ENCODE measurements at regions not wholly inside any gene's neighbourhood (a gene's known extent, or its start where the extent isn't known, plus 50 kb on each side); places are given as distances from the start of the nearest gene placed in this dataset.

- H3K36me3 Mint-ChIP-seq = no peaks in the 10 kb centered on the region
- no peak overlapping the region for H3K27ac Mint-ChIP-seq
- TF ChIP-seq CTCF (IDR thresholded peaks at IDR 0.05) (no peak), EZH2phosphoT487 (IDR thresholded peaks at IDR 0.05) (no peak), EZH2 (IDR thresholded peaks at IDR 0.05) (no peak)
- Histone ChIP-seq H2AFZ (replicated peaks) (no peak overlapping the region), H3K36me3 (no peaks in the 10 kb centered on the region), H3K4me1 (peaks cover 20% of the 10 kb centered on the region), H4K20me1 (ENCODE audit: low read depth) (no peaks in the 10 kb centered on the region), H3K79me2 (ENCODE audit: low read depth) (no peaks in the 10 kb centered on the region), H3K27ac (no peak overlapping the region), H3K4me2 (no peak overlapping the region), H3F3A (ENCODE audit: low read depth) (peaks cover 6% of the 10 kb centered on the region), H3K9me3 (ENCODE audit: low read depth) (no peaks in the 10 kb centered on the region), H3K9ac (no peak overlapping the region), H3K4me3 (no peak overlapping the region), H3K27me3 (no peaks in the 10 kb centered on the region)
- no peak overlapping the region for H3K4me3 Mint-ChIP-seq
- peaks cover 6% of the 10 kb centered on the region for H3K27me3 Mint-ChIP-seq (ENCODE audit: insufficient read depth, low read depth)
- no peak for DNase-seq (ENCODE audit: low spot score)
- no peaks in the 10 kb centered on the region for H3K9me3 Mint-ChIP-seq
- H3K4me1 Mint-ChIP-seq = peaks cover 25% of the 10 kb centered on the region
Measured at GRCh38 chr12:92365836-92366235, 220.2 kb upstream of the BTG1 start.

GRCh38 chr12:92365333-92365732 is 219.7 kb upstream of the BTG1 start:
- Histone ChIP-seq H3K36me3 (no peaks in the 10 kb centered on the region), H3K4me2 (peak overlapping the region; percentile 21), H3F3A (ENCODE audit: low read depth) (peaks cover 6% of the 10 kb centered on the region), H3K27ac (no peak overlapping the region), H3K9me3 (ENCODE audit: low read depth) (no peaks in the 10 kb centered on the region), H3K9ac (no peak overlapping the region), H3K4me1 (peaks cover 20% of the 10 kb centered on the region), H3K4me3 (no peak overlapping the region), H3K27me3 (no peaks in the 10 kb centered on the region), H2AFZ (replicated peaks) (no peak overlapping the region), H4K20me1 (ENCODE audit: low read depth) (no peaks in the 10 kb centered on the region), H3K79me2 (ENCODE audit: low read depth) (no peaks in the 10 kb centered on the region)
- H3K27ac Mint-ChIP-seq = no peak overlapping the region
- peaks cover 7% of the 10 kb centered on the region for H3K27me3 Mint-ChIP-seq (ENCODE audit: insufficient read depth, low read depth)
- H3K4me1 Mint-ChIP-seq = peaks cover 25% of the 10 kb centered on the region
- H3K36me3 Mint-ChIP-seq = no peaks in the 10 kb centered on the region
- H3K4me3 Mint-ChIP-seq = no peak overlapping the region
- TF ChIP-seq EZH2phosphoT487 (IDR thresholded peaks at IDR 0.05) (no peak), CTCF (IDR thresholded peaks at IDR 0.05) (no peak), EZH2 (IDR thresholded peaks at IDR 0.05) (no peak)
- no peak for DNase-seq (ENCODE audit: low spot score)
- no peaks in the 10 kb centered on the region for H3K9me3 Mint-ChIP-seq

GRCh38 chr12:92363295-92364146 is 217.9 kb upstream of the BTG1 start:
- Histone ChIP-seq H3K79me2 (ENCODE audit: low read depth) (no peaks in the 10 kb centered on the region), H3K4me1 (peaks cover 20% of the 10 kb centered on the region), H3K27ac (no peak overlapping the region), H3K27me3 (no peaks in the 10 kb centered on the region), H3K9me3 (ENCODE audit: low read depth) (no peaks in the 10 kb centered on the region), H3K4me3 (no peak overlapping the region), H2AFZ (replicated peaks) (peak overlapping the region; percentile 67), H3K9ac (no peak overlapping the region), H3K36me3 (no peaks in the 10 kb centered on the region), H3K4me2 (peak overlapping the region; percentile 37), H3F3A (ENCODE audit: low read depth) (peaks cover 6% of the 10 kb centered on the region), H4K20me1 (ENCODE audit: low read depth) (no peaks in the 10 kb centered on the region)
- peaks cover 7% of the 10 kb centered on the region for H3K27me3 Mint-ChIP-seq (ENCODE audit: insufficient read depth, low read depth)
- H3K9me3 Mint-ChIP-seq = no peaks in the 10 kb centered on the region
- no peak for DNase-seq (ENCODE audit: low spot score)
- peak overlapping the region; percentile 87 for H3K27ac Mint-ChIP-seq
- H3K4me1 Mint-ChIP-seq = peaks cover 25% of the 10 kb centered on the region
- H3K4me3 Mint-ChIP-seq = no peak overlapping the region
- no peak for TF ChIP-seq EZH2 (IDR thresholded peaks at IDR 0.05)
- TF ChIP-seq CTCF (IDR thresholded peaks at IDR 0.05) = no peak
- TF ChIP-seq EZH2phosphoT487 (IDR thresholded peaks at IDR 0.05) = no peak
- H3K36me3 Mint-ChIP-seq = no peaks in the 10 kb centered on the region

All from neural progenitor cell (in vitro differentiated cells).